ENCODE measurements at regions not wholly inside any gene's neighbourhood (a gene's known extent, or its start where the extent isn't known, plus 50 kb on each side); places are given as distances from the start of the nearest gene placed in this dataset.
A peak's percentile ranks its signal among the peaks of the same experiment; 100 is the strongest.

GRCh38 chr11:119876841-119877240 lies 147.8 kb upstream of the NECTIN1 start:
- Histone ChIP-seq H3K79me2 (ENCODE audit: control insufficient read depth, insufficient read depth, low read length) (no peaks in the 10 kb centered on the region), H3K4me3 (no peak overlapping the region), H4K20me1 (replicated peaks; ENCODE audit: control insufficient read depth, insufficient read depth, low read length) (peaks cover 4% of the 10 kb centered on the region; the same call in 1 of the 2 replicates), H3K4me2 (ENCODE audit: insufficient read depth, low read length) (no peak overlapping the region), H3K36me3 (ENCODE audit: control insufficient read depth, insufficient read depth, low read length) (no peaks in the 10 kb centered on the region), H3K9me3 (replicated peaks; ENCODE audit: control insufficient read depth, insufficient read depth, low read depth, low read length) (no peaks in the 10 kb centered on the region), H2AFZ (ENCODE audit: low read depth, low read length) (no peak overlapping the region), H3K9me1 (ENCODE audit: control insufficient read depth, insufficient read depth, low read length) (no peaks in the 10 kb centered on the region), H3K9ac (ENCODE audit: insufficient read depth in 1 of 2, low read depth in 2 of 2, low read length in 2 of 2) (no peak overlapping the region), H3K4me1 (replicated peaks in 1 of 2; ENCODE audit: control insufficient read depth in 2 of 2, insufficient read depth in 2 of 2, low read length in 2 of 2) (no peaks in the 10 kb centered on the region; a peak in 1 of 5 replicates), H3K27me3 (ENCODE audit: control insufficient read depth in 2 of 2, insufficient read depth in 2 of 2, low read length in 2 of 2) (peaks cover 12 to 49% of the 10 kb centered on the region in 2 experiments; a peak in 4 of 5 replicates), H3K27ac (ENCODE audit: extremely low read depth, low read depth, low read length) (no peak overlapping the region)
- ATAC-seq, result no peak
- ChIA-PET CTCF (ENCODE audit: low intra/inter-chr PET ratio) (no interaction called here), POLR2A (no interaction called here)
- WGBS (ENCODE audit: insufficient coverage, low coverage, missing lambda C conversion rate), result 3% methylated on average over 12 of the region's 12 CpGs
- FAIRE-seq, result no peak
- in situ Hi-C loops (cut with MboI), result no loop called here
- intact Hi-C loops (cut with micrococcal nuclease), result no loop called here
- BruUV-seq (replicated peaks), result no TSS peak
- DNase-seq (ENCODE audit: extremely low read depth in 1 of 4, low spot score in 3 of 4), result peak in 1 of 4 experiments; percentile 4
- TF ChIP-seq ZNF699 (CRISPR knock-in tag; IDR thresholded peaks at IDR 0.05; ENCODE audit: insufficient replicate concordance), result no peak
- TF ChIP-seq ZBTB1 (CRISPR knock-in tag; IDR thresholded peaks at IDR 0.05; ENCODE audit: borderline replicate concordance, low read depth), result no peak
- no peak for TF ChIP-seq ILK (tag; IDR thresholded peaks at IDR 0.05; ENCODE audit: borderline replicate concordance, low read depth)
- TF ChIP-seq KLF6 (CRISPR knock-in tag; IDR thresholded peaks at IDR 0.05; ENCODE audit: borderline replicate concordance), result no peak
- no peak for TF ChIP-seq ZNF253 (CRISPR knock-in tag; conservative IDR thresholded peaks at IDR 0.05)
- no peak for TF ChIP-seq MTA3 (IDR thresholded peaks at IDR 0.05; ENCODE audit: borderline replicate concordance)
- no peak for TF ChIP-seq ZNF263 (CRISPR knock-in tag; IDR thresholded peaks at IDR 0.05; ENCODE audit: borderline replicate concordance)
- no peak for TF ChIP-seq RCOR1 (IDR thresholded peaks at IDR 0.05; ENCODE audit: borderline replicate concordance in 1 of 2, low read depth in 2 of 2, low read length in 2 of 2)
- TF ChIP-seq MGA (IDR thresholded peaks at IDR 0.05), result no peak
- TF ChIP-seq ARNT (IDR thresholded peaks at IDR 0.05), result no peak
- no peak for TF ChIP-seq ELF1 (tag; IDR thresholded peaks at IDR 0.05)

Measured in K562 (cell line).